HepG2 (cell line): ENCODE measurements at regions not wholly inside any gene's neighbourhood (a gene's known extent, or its start where the extent isn't known, plus 50 kb on each side); places are given as distances from the start of the nearest gene placed in this dataset.

Experiments used
- CREM ChIP-seq, 2 experiments: sonication (generic) in 1 of 2; formaldehyde crosslinking in 1 of 2; IDR thresholded peaks; 2 replicates each; pipeline versions ENCODE4 v1.4.0 to v1.6.1; 2016 to 2020; ENCODE audit warnings: antibody characterized with exemption in 1 of 2, mild to moderate bottlenecking in 1 of 2, missing genetic modification reagents in 1 of 2
- FOXA1 ChIP-seq, 2 experiments: fragments of 450-650 bp in 1 of 2; sonication (generic) in 1 of 2; formaldehyde crosslinking in 1 of 2; IDR thresholded peaks; 2 replicates each; pipeline versions ENCODE4 v1.4.0 to v1.6.1; 2016 to 2020; ENCODE audit warnings: missing genetic modification reagents in 1 of 2
- HNF4G ChIP-seq, 2 experiments: sonication (generic) in 1 of 2; formaldehyde crosslinking in 1 of 2; IDR thresholded peaks; 2 replicates each; pipeline versions ENCODE4 v1.4.0 to v1.6.1; 2011 to 2020; ENCODE audit warnings: borderline replicate concordance in 2 of 2, low read depth in 2 of 2, mild to moderate bottlenecking in 2 of 2, low read length in 1 of 2, missing genetic modification reagents in 1 of 2, moderate library complexity in 1 of 2
- HNRNPL ChIP-seq: fragments of 200-400 bp; formaldehyde crosslinking; IDR thresholded peaks from 2 replicates; pipeline ENCODE4 v1.6.1; 2017; ENCODE audit warnings: mild to moderate bottlenecking, low read depth, low read length
- IRF9 ChIP-seq: sonication (generic); formaldehyde crosslinking; IDR thresholded peaks from 2 replicates; pipeline ENCODE4 v1.8.0; 2022; ENCODE audit warnings: missing genetic modification reagents, mild to moderate bottlenecking, borderline replicate concordance
- JDP2 ChIP-seq: sonication (generic); formaldehyde crosslinking; IDR thresholded peaks from 2 replicates; pipeline ENCODE4 v1.8.1; 2022; ENCODE audit warnings: missing genetic modification reagents, borderline replicate concordance
- LRRFIP1 ChIP-seq: sonication (generic); formaldehyde crosslinking; conservative IDR thresholded peaks from 2 replicates; pipeline ENCODE4 v1.4.0; 2020; ENCODE audit warnings: missing genetic modification reagents
- MIXL1 ChIP-seq: IDR thresholded peaks from 2 replicates; pipeline ENCODE4 v1.6.1; 2016
- MTF1 ChIP-seq: sonication (generic); formaldehyde crosslinking; IDR thresholded peaks from 2 replicates; pipeline ENCODE4 v1.5.0; 2020; ENCODE audit warnings: missing genetic modification reagents
- RBAK ChIP-seq: sonication (generic); formaldehyde crosslinking; IDR thresholded peaks from 2 replicates; pipeline ENCODE4 v1.5.1; 2020; ENCODE audit warnings: mild to moderate bottlenecking, missing genetic modification reagents
- REST ChIP-seq, 2 experiments: IDR thresholded peaks; 2 replicates each; pipeline ENCODE4 v1.6.1; 2011 to 2012; ENCODE audit warnings: low read length in 2 of 2, borderline replicate concordance in 1 of 2, low read depth in 1 of 2, mild to moderate bottlenecking in 1 of 2, moderate library complexity in 1 of 2
- SIN3A ChIP-seq: IDR thresholded peaks from 2 replicates; pipeline ENCODE4 v1.6.1; 2011; ENCODE audit warnings: low read depth, mild to moderate bottlenecking, control low read depth, low read length, borderline replicate concordance
- SMARCC2 ChIP-seq: fragments of 450-650 bp; IDR thresholded peaks from 2 replicates; pipeline ENCODE4 v1.6.1; 2017; ENCODE audit warnings: antibody characterized with exemption, mild to moderate bottlenecking
- SRY ChIP-seq: sonication (generic); formaldehyde crosslinking; IDR thresholded peaks from 2 replicates; pipeline ENCODE4 v1.8.0; 2022; ENCODE audit warnings: mild to moderate bottlenecking, missing genetic modification reagents
- SYNCRIP ChIP-seq: fragments of 200-400 bp; formaldehyde crosslinking; IDR thresholded peaks from 2 replicates; pipeline ENCODE4 v1.6.1; 2018; ENCODE audit warnings: mild to moderate bottlenecking, low read depth, low read length; ENCODE audit not compliant: insufficient read depth
- TEAD2 ChIP-seq: sonication (generic); formaldehyde crosslinking; IDR thresholded peaks from 2 replicates; pipeline ENCODE4 v1.9.0; 2021; ENCODE audit warnings: missing genetic modification reagents
- ZFP36L1 ChIP-seq: sonication (generic); formaldehyde crosslinking; IDR thresholded peaks from 2 replicates; pipeline ENCODE4 v1.8.0; 2022; ENCODE audit warnings: mild to moderate bottlenecking, missing genetic modification reagents, moderate library complexity
- ZFP90 ChIP-seq: sonication (generic); formaldehyde crosslinking; IDR thresholded peaks from 2 replicates; pipeline ENCODE4 v1.8.0; 2022; ENCODE audit warnings: missing genetic modification reagents, mild to moderate bottlenecking, inconsistent platforms, borderline replicate concordance
- ZNF136 ChIP-seq: sonication (generic); formaldehyde crosslinking; IDR thresholded peaks from 2 replicates; pipeline ENCODE4 v1.8.1; 2022; ENCODE audit warnings: low read depth, mild to moderate bottlenecking, moderate library complexity, missing genetic modification reagents
- ZNF275 ChIP-seq: sonication (generic); formaldehyde crosslinking; IDR thresholded peaks from 2 replicates; pipeline ENCODE4 v1.8.0; 2022; ENCODE audit warnings: missing genetic modification reagents, mild to moderate bottlenecking, inconsistent platforms, borderline replicate concordance
- ZNF33B ChIP-seq: sonication (generic); formaldehyde crosslinking; IDR thresholded peaks from 2 replicates; pipeline ENCODE4 v1.5.1; 2020; ENCODE audit warnings: mild to moderate bottlenecking, missing genetic modification reagents
- ZNF768 ChIP-seq: sonication (generic); formaldehyde crosslinking; IDR thresholded peaks from 2 replicates; pipeline ENCODE4 v1.4.0; 2020; ENCODE audit warnings: missing genetic modification reagents

GRCh38 chr3:110773413-110773954 is 298.1 kb upstream of the NECTIN3 start (continued):
- TF ChIP-seq HNRNPL (no peak), SYNCRIP (no peak), MIXL1 (CRISPR knock-in tag) (peak; percentile 61; the same call in 1 of the 2 replicates), ZNF768 (CRISPR knock-in tag) (no peak), MTF1 (CRISPR knock-in tag) (no peak), RBAK (no peak), ZFP90 (CRISPR knock-in tag) (no peak), IRF9 (CRISPR knock-in tag) (no peak), JDP2 (CRISPR knock-in tag) (no peak), REST (IDR thresholded peaks at IDR 0.05; ENCODE audit: borderline replicate concordance in 1 of 2, low read depth in 1 of 2, low read length in 2 of 2) (peak in 1 of 2 experiments; percentile 56; a peak in 2 of 4 replicates), TEAD2 (CRISPR knock-in tag) (no peak), HNF4G (IDR thresholded peaks at IDR 0.05; ENCODE audit: borderline replicate concordance, low read depth, low read length) (peak; percentile 83), HNF4G (CRISPR knock-in tag; IDR thresholded peaks at IDR 0.05; ENCODE audit: borderline replicate concordance, low read depth) (peak; percentile 42; the same call in 1 of the 2 replicates), FOXA1 (IDR thresholded peaks at IDR 0.05) (no peak), FOXA1 (CRISPR knock-in tag; IDR thresholded peaks at IDR 0.05) (peak; percentile 88), ZNF275 (CRISPR knock-in tag) (no peak), ZNF33B (CRISPR knock-in tag) (no peak), ZNF136 (CRISPR knock-in tag) (peak; percentile 56; the same call in 1 of the 2 replicates), SRY (no peak), LRRFIP1 (CRISPR knock-in tag) (no peak), ZFP36L1 (no peak), SIN3A (no peak), CREM (IDR thresholded peaks at IDR 0.05) (peak; percentile 92), CREM (CRISPR knock-in tag; IDR thresholded peaks at IDR 0.05) (no peak), SMARCC2 (no peak)
